GM21360 (cell line): ENCODE measurements at regions not wholly inside any gene's neighbourhood (a gene's known extent, or its start where the extent isn't known, plus 50 kb on each side); places are given as distances from the start of the nearest gene placed in this dataset.
"Not testable (repeated sequence)": the region's sequence is repeated elsewhere in the genome, so short reads cannot be mapped to it uniquely, and the experiment has no call there.

Experiments
- ATAC-seq: cut with Tn5 transposase; IDR thresholded peaks from one replicate; pipeline ENCODE4 v1.9.1; 2021; ENCODE audit warnings: mild to moderate bottlenecking, moderate library complexity; ENCODE audit not compliant: unreplicated experiment

DNA sequence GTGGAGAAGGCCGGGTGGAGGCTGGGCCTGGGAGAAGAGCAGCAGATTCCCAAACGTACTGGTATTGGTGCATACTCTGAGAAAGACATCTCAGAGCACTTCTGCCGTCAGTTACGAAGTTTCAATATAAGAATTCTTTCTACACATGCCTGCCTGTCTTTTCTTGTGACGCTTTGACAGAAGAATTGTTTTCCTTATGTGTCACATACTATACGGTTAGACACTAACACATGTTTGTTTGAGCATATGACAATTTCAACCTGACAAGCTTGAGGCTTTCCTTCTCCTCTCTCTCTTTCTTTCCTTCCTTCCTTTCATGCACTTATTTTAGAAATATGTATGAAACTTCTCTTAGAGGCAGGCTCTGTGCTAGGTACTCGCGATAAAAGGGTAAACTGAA, 360.0 kb downstream of the QKI start:
- ATAC-seq = no peak

DNA sequence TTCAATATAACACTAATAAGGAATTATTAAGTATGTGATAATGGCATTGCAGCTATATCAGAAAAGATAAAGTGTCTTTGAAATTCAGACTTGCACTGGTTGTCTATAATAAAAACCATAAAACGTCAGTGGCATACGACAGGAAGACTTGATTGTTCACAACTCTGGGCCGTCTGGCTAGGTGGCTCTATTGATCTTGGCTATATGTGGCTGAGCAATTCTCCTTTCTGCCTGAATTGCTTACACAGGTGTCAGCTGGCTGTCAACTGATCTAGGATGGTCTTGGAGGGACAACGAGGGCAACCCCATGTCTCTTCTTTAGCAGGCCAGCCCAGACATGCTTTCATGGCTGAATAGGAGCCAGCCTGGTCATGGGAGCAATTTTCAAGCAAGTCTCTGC, 359.1 kb downstream of the QKI start:
- no peak for ATAC-seq

DNA sequence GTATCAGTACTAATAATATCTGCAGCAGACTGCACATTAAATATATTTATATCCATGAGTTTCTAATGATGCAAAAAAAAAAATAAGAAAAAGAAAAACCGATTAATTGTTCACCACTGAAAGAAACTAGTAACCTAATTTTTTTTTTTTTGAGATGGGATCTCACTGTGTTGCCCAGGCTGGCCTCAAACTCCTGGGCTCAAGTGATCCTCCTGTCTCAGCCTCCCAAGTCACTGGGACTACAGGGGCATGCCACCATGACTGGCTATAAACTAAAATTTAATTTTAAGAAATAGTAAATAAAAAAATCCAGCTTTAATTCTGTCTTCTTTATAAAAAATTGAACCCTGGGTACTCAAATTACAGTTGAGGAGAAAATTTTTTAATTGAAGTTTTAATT, 358.2 kb downstream of the QKI start:
- ATAC-seq = no peak

DNA sequence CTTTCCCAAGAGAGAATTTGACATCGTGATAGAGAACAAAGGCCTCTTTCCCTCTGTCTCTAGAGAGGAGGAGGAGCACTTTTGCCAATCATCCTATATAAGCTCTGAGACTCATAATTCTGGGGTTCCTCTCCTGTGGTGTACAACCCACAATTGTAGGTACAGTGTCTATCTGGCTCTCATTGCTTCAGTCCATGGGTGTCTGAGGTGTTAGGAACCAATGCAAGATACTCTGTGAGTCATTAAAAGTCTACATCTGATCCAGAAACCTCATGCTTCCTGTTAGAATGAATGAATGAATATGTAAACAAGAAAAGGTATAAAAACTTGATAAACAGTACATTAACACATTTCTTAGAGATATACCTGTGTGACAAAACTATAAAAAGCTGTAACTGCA, 356.7 kb downstream of the QKI start:
- no peak for ATAC-seq

DNA sequence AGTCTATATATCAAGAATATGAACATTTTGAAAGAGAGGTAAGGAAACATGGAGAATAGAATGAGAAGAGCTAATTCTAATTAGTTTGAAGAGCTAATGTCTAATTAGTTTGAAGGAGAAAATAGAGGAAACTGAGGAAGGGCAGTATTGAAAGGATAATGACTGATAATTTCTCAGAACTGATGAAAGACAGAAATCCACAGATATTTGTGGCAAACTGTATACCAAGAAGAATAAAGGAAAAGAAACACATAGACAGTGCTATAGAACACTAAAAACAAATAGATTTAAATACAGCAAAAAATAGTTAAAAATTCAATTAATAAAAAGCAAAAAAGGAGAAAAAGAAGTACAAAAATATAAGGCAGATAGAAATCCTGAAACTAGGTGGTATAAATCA, 354.4 kb downstream of the QKI start:
- ATAC-seq = no peak

DNA sequence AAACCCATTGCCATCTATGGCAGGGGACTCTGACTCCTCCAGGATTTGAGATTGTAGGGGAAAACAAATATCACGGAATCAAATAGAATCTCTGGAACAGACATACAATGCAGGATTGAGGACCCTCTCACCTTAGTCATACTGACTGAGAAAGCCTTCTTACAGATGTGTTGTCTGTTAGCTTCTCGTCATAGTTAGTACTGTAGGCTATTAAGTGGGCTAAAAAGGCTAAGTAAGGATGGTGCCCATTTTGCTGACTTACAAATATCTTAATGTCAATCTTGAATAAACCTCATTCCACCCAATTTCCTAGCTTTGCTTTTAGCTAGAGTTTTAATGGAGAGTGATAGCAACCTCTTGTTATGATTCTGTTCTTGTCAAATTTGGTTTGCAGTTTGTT, 352.4 kb downstream of the QKI start:
- ATAC-seq = no peak

DNA sequence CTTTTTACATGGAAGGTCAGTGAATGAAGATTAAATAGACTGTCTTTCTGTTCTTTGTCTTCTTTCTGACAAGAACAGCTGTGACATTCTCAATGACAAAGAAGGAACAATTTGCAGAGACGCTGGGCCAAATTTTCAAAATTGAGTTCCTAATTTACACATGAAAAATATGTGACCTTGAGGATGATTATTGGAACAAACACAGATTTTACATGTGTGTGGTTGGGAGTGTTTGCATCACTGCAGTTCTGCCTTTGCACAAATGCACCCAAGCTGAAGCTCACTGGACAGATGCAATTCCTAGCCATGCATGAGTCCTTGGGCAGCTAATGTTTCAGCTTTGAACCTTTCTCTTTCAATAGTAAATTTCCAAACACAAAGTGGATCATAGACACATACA, 350.8 kb downstream of the QKI start:
- no peak for ATAC-seq

DNA sequence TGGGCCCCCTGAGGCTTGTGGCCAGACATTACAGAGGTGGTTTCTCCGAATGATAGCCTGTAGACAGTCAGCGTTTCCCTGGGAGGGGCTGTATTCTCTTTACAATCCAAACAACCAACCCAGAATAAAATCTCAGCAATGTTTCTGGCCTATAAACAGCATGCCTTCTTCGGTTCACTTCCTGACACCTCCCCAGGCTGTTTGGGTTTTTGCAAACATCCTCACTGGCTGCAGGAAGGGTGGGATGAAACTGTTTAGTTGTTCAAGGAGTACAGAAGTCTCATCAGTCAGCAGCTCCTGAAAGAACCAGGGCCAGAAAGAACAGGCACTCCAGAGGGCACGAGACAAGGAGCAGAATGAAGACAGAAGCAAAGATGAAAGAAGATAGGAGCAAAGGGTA, 350.0 kb downstream of the QKI start:
- no peak for ATAC-seq

DNA sequence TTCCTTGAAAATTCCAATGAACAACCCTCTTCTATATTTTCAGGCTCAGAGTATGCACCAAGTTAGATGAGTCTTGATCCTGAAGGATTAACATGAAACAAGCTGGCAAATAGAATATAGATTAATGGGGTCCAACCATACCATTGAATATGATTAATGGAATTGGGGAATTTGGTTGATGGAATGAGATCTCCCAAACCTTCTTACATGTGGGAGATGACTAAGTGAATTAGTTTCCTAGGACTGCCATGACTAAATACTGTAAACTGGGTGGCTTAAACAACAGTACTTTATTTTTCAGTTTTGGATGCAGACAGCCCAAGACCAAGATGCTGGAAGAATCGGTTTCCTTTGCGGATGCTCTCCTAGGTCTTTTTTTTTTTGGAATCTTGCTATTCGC, 347.0 kb downstream of the QKI start:
- ATAC-seq = no peak

DNA sequence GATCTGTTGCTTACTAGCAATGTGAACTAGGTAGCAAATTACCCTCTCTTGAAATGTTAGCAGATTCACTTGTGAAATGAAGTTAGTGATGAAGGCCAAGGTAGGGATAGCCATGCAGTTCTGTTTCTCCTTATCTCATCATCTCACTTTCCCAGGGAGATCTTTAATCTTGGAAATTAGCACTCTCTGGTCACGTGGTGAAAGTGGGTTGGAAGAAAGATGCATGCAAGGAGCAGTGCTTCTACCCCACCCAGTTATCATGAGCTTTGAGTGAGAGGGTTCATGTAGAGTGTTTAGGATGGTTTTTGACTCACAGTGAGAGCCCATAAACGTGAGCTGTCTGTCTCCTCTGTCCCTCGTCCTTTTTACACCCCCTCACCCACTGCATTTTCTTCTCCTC, 346.3 kb downstream of the QKI start:
- no peak for ATAC-seq

DNA sequence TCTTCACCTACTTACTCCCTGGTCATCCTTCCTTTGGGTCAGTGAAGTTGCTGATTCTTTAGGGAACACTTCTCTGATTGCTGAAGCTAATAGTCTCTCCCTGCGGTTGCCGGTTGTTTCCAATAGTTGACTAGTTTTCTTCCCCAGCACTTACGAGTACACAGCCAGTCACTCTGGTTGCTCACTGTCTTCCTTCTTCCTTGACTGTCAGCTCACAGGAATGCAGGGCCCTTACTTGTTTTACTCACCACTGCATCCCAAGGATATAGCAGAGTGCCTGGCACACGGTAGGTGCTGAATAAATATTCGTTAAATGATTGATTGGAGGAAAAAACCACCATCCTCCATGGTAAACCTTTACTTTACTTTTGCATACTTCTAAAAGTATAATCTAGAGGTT, 345.0 kb downstream of the QKI start:
- ATAC-seq = no peak

DNA sequence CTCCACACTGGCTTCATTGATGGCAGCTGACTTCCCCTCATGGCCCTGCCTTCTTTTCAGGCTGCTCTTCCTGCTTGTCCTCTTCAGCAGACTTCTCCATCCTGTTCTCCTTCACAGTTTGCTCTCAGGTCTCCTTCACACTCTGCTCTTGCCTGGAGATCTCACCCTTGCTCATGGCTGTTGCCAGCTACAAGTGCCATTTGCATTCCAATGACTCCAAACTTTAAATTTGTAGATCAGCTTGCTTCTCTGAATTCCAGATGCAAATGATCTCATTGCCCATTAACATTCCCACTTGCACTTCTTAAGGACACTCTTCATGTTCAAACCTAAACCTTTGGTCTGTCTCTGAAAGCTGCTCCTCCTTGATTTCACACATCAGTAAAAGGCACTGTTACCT, 343.0 kb downstream of the QKI start:
- ATAC-seq = no peak

DNA sequence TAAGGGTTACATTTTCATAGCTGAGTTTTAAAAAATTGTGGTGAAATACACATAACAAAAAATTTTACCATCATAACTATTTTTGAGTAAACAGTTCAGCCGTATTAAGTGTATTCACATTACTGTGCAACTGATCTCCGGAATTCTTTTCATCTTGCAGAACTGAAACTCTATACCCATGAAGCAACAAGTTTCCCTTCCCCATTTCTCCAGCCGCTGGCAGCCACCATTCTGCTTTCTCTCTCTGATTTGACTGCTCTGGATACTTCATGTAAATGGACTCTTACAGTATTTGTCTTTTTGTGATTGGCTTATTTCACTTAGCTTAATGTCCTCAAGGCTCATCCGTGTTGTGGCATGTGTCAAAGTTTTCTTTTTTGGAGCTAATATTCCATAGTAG, 341.6 kb downstream of the QKI start:
- ATAC-seq = peak; percentile 100

DNA sequence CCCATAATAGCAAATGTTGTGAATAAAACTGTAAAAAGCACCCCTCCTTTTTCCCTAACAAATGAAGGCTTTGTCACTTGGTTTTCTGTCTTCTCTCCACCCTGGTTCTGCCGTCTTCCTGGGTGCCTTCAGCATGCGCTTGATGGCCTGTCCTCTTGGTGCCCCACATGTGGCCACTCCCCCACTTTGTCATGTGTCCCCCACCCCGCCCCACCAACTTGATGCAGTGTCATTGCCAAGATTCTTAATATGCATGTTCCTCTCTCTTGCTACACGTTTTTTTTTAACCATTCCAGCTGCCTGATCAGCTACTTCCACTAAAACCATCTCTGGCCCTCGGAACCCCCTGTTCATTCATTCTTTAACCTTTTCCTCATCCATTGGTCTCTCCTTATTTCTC, 340.3 kb downstream of the QKI start:
- no peak for ATAC-seq

DNA sequence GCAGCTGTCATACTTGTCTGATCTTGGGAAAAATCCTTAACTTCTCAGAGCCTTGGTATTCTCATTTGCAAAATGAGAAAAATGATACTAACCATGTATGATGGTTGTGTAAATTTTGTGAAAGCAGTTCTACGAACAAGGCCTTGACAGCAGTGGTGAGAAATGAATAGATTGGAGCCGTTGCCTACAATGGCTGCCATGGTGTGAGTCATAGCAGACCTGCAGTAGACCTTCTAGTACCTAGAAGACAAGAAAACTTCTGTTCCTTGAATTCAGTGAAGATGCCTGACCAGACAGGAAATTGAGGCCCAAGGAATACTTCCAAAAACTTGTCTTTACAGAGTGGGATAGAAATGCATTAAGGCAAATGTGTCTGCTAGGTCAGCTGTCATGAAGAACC, 338.9 kb downstream of the QKI start:
- no peak for ATAC-seq

DNA sequence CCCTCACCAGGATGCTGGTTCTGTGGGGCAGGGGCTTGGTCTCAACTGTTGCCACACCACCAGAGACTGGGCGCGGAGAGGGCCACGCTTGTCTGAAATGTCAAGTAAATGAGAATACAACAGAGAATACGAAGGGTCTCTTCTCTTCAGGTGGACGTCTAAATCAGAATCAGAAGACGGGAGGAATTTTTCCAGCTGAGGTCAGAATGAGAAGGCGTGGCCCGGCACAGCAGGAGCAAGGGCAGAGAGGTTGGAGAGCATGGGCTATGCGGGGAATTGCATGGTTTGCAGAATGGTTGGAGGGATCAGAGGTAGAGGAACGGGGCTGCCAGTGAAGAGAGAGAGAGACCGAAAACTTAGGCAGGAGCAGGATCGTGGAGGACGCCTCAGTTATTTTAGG, 337.9 kb downstream of the QKI start:
- ATAC-seq = no peak

DNA sequence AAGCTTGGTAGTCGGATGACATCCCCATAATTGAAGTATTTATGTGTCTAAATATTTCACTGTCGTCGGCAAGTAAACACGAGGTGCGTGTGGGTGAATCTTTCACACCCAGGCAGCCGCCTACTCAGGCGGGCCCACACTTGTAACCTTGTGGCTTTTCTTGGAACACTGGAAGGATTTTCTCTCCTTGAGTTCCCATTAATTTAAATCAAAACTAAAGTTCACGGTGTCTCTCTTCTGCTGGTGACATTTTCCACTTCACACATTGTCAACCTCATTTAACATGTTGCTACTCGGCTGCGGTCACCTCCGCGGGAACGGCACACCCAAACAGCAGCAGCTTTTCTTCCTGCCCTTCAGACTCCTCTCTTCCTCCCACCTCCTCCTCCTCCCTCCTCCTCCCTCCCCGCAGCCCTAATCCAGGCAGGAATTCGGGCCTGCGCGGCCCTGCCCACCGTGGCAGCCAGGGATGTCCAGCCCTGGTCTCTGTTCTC, 336.6 kb downstream of the QKI start:
- no peak for ATAC-seq

DNA sequence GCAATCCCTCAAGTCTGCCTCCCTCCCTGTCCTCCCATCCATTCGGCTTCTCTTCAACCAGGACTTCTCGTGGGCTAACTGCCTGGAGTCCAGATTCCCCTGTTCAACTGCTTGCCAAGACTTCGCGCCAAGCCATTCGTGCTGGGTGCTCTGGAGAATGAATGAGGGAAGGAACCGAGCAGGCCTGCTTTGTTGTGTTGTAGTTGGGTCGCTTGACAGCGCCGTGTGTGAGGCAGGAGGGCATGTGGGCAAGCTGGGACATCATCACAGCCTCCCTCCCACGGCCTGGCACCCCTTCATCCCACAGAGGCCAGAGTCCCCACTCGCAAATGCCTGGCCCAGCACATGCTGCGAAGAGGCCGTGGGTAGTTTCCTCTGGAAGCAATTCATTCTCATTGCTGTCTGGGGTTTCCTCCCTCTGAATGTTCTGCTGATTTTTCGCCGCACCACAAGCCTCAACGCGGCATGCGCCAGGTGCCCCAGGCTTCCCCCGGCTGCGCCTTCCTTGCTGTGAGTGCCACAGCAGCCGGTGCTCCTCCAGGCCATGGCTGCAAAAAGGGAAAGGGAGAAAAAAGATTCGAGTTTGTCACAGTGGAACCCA, 336.0 kb downstream of the QKI start:
- no peak for ATAC-seq

DNA sequence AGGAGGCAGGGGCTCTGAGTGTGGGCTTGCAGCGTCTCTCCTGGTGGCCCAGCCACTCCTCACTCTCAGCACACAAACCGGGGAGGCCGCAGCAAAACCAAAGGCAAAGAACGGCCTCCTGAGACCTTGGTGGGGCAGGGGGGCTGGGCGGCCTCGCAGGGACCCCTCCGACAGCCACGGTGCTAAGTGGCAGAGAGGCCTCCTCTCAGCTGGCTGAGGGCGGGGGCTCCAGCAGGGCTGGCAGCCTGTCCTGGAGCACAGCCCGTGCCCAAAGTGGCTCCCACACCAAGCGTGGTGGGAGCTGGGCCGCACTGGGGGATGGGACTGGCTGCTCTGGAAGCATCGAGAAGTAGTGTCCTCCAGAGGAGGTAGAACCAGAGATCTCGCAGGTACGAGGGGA, 334.4 kb downstream of the QKI start:
- no peak for ATAC-seq

DNA sequence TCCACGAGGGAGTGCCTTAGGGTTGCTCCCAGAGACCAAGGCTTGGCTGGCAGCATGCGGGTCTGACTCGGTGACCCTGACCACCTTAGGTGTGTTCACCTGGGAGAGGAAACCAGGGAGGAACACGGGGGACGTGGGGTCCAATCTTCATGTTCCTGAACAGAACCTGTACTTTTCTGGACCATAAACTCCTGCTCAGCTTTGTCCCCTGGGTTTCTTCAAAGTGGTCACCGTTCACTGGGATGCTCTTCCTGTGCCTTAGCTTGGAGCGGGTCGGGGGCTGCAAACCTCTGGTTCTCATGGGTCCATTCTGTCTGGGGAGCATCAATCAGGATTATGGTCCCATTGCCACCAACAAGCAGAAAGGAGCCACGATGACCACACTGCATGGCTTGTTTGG, 333.5 kb downstream of the QKI start:
- no peak for ATAC-seq

DNA sequence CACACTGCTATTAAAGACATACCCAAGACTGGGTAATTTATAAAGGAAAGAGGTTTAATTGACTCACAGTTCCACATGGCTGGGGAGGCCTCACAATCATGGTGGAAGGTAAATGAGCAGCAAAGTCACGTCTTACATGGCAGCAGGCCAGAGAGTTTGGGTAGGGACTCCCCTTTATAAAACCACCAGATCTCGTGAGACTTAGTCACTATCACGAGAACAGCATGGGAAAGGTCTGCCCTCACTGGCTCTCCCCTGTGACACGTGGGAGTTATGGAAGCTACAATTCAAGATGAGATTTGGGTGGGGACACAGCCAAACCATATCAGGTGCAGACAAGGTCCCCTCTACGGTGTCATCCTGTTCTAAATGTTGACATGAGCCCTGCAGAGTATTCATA, 332.5 kb downstream of the QKI start:
- not testable (repeated sequence) for ATAC-seq

DNA sequence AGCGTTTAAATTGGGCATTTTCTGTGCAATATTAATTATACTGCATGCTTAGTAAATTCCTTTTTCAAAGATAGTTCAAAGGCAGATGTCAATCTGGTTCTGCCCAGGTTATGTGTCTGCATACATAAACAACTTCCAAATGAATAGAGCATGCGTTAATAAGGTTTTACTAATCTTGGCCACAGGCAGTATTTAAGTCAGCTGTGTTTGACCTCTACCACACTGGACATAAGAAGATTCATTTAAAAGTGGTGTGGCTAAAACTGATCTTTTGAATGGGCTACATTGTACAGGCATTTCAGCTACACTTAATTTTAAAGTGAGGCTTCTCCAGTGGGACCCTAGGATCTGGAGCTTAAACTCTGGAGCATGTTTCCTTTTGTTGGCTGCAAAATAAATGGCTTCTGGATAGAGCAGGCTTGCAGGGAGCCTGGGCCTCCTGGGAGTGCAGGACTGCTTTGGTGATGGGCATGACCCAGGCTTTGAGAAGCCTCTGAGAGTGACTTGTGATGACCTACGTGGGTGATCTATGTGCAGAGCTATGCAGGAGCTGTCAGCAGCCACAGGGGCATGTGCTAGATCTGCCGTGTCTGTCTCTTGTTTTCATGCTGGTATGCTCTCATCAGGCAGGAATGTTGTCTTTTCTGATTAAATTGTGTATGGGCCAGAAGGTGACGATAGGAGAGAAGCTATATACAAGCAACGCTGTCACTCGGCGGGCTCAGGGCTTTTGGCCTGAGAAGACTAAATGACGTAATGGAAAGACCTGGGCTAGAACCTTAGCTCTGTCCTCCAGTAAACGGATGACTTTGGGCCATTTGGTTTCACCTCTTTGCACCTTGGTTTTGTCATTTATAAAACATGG, 331.2 kb downstream of the QKI start:
- ATAC-seq = no peak
